HG03108 (cell line): ENCODE measurements at regions not wholly inside any gene's neighbourhood (a gene's known extent, or its start where the extent isn't known, plus 50 kb on each side); places are given as distances from the start of the nearest gene placed in this dataset.

ENCODE experiments used
- ATAC-seq: cut with Tn5 transposase; IDR thresholded peaks from one replicate; pipeline ENCODE4 v1.9.1; 2021; ENCODE audit warnings: moderate library complexity; ENCODE audit not compliant: unreplicated experiment

- no peak for ATAC-seq
Measured at GRCh38 chr17:79401704-79402674, 208.9 kb downstream of the RBFOX3 start.

GRCh38 chr17:79400989-79401703, 209.7 kb downstream of the RBFOX3 start:
- no peak for ATAC-seq

GRCh38 chr17:79399610-79400144, 211.2 kb downstream of the RBFOX3 start:
- ATAC-seq, result no peak

- no peak for ATAC-seq
Measured at GRCh38 chr17:79398441-79398840, 212.4 kb downstream of the RBFOX3 start.

GRCh38 chr17:79396696-79397095, 214.2 kb downstream of the RBFOX3 start:
- no peak for ATAC-seq

- no peak for ATAC-seq
Measured at GRCh38 chr17:79395545-79395944, 215.3 kb downstream of the RBFOX3 start.

GRCh38 chr17:79395066-79395465, 215.8 kb downstream of the RBFOX3 start:
- no peak for ATAC-seq

GRCh38 chr17:79393358-79394052, 217.3 kb downstream of the RBFOX3 start:
- no peak for ATAC-seq

- ATAC-seq, result no peak
Measured at GRCh38 chr17:79392598-79392997, 218.3 kb downstream of the RBFOX3 start.

GRCh38 chr17:79391376-79392233, 219.2 kb downstream of the RBFOX3 start:
- ATAC-seq, result no peak

GRCh38 chr17:79389896-79390295, 221.0 kb downstream of the RBFOX3 start:
- no peak for ATAC-seq

- ATAC-seq, result no peak
Measured at GRCh38 chr17:79388556-79389295, 222.1 kb downstream of the RBFOX3 start.

GRCh38 chr17:79387783-79388182, 223.1 kb downstream of the RBFOX3 start:
- ATAC-seq, result no peak

GRCh38 chr17:79385962-79386563, 224.8 kb downstream of the RBFOX3 start:
- ATAC-seq, result no peak

- ATAC-seq, result no peak
Measured at GRCh38 chr17:79382313-79382712, 228.5 kb downstream of the RBFOX3 start.

GRCh38 chr17:79379700-79380445, 231.0 kb downstream of the RBFOX3 start:
- ATAC-seq, result no peak

- no peak for ATAC-seq
Measured at GRCh38 chr17:79377230-79377786, 233.5 kb downstream of the RBFOX3 start.

GRCh38 chr17:79374807-79375206, 236.0 kb downstream of the RBFOX3 start:
- no peak for ATAC-seq
